Left renal pelvis (tissue), 4 donors: ENCODE measurements at regions not wholly inside any gene's neighbourhood (a gene's known extent, or its start where the extent isn't known, plus 50 kb on each side); places are given as distances from the start of the nearest gene placed in this dataset.
"Not testable (repeated sequence)": the region's sequence is repeated elsewhere in the genome, so short reads cannot be mapped to it uniquely, and the experiment has no call there.

Source experiments
- DNase-seq, 4 donors: peaks; one replicate each; pipeline ENCODE4 v3.0.0-alpha.2; 2013; ENCODE audit warnings: low read depth in 4 of 4, low spot score in 3 of 4

DNA sequence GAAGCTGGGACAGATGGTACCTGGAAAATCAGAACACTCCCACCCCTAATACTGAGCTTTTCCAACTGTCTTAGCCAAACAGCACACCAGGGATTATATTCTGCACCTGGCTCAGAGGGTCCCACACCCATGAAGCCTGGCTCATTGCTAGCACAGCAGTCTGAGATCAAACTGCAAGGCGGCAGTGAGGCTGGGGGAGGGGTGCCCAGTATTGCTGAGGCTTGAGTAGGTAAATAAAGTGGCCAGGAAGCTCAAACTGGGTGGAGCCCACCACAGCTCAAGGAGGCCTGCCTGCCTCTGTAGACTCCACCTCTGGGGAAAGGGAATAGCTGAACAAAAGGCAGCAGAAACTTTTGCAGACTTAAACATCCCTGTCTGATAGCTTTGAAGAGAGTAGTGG lies 403.3 kb downstream of the MBD2 start:
- not testable (repeated sequence) for DNase-seq

DNA sequence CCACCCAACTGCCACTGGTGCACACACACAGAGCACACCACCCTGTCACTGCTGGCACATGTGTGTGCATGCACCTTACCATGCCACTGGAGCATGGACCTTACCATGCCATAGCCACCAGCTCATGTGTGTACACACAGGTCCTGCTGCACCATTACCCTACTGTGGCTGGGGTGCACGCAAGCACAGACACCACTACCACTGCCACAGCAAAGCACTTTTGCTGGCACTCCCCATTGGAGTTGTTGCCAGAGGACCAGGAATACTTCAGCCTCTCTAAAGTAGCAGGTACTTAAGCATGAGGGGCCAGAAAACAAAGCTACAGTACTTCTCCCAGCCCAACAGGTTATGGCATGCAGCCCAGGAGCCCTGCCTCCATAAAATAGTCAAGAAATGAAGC lies 404.8 kb downstream of the MBD2 start:
- DNase-seq, result no peak

DNA sequence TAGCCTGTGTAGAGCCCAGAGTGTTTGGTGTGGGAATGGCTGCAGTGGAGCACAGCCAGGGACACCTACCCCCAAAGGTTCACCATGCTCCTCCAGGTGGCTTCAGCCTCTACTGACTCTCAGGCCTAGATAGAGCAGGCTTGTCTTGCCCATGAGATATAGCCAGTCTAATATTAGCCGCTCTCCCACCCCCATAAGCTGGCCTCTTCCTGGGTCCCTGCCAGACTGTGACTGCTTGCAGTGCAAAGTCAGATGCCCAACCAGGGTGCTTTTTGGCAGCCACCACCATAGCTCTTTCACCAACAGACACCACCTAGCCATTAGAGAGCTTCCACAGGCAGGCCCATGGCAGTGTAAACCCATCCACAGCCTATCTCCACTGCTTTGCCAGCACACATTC lies 405.3 kb downstream of the MBD2 start:
- no peak for DNase-seq

DNA sequence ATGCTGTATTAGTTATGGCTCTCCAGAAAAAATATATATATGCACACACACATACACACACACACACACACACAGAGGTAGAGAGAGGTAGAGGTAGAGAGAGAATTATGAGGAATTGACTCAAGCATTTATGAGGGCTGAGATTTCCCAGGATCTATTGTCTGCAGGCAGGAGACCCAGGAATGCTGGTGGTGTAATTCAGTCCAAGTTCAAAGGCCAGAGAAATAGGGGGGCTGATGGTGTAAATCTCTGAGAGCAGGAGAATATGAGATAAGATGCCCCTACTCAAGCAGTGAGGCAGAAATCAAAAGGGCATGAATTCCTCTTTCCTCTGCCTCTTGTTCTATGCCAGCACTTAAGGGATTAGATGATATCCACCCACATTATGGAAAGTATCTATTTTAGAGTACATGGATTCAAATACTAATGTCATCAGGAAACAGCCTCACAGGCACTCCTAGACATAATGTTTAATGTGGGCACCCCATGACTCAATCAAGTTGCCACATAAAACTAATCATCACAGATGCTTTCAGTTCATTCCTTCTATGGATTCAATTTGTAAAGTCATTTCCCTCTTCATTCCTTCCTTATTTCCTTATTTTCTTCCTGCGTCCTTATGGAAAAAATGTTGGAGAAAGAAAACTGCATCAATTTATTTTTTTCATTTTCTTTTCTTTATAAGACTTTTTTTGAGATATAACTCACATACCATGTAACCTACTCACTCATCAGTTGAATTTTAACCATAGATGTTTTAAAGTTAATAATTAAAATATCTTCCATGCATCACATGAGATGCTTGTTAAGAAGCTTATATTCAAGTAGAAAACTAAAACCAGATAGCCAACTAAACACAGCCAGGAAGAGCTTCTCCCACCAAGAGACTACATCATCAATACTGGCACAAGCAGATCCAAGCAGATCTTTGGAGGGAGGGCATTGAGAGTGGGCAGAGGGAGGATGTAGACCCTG lies 406.2 kb downstream of the MBD2 start:
- DNase-seq, result no peak

DNA sequence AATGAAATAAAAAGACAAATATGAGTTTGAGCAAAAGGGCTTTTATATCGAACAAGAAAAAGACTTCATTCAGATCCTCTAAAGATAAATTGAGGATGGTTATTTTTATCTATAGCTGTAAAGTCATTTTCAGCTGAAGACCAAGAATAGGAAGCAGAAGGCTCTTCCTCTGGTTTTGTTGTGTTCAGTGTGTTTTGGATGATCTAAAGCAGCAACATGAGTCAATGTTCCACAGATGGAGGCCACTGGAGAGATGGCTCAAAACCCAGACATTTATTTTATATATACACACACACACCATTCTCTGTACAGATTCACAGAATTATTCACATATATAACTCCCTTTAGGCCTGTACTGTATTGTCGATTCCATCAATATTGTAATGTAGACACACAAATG lies 424.3 kb downstream of the MBD2 start:
- no peak for DNase-seq

DNA sequence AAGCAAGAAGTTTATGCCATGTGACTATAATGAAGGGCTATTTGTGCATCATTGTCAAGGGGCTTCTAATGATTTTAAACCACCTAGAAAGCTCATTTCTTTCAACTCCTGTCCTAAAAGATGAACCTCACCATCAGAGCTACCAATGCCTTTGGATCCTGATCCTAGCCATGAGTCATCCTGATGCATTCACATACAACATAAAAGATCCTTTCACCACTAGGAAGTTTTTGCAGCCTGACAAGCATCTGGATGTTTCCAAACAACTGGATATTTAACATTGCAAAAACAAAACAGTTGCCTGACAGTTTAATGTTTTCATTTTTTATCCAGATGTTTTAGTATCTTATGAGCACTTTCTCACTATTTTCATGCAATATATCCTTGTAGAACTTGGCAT lies 425.3 kb downstream of the MBD2 start:
- DNase-seq, result no peak

DNA sequence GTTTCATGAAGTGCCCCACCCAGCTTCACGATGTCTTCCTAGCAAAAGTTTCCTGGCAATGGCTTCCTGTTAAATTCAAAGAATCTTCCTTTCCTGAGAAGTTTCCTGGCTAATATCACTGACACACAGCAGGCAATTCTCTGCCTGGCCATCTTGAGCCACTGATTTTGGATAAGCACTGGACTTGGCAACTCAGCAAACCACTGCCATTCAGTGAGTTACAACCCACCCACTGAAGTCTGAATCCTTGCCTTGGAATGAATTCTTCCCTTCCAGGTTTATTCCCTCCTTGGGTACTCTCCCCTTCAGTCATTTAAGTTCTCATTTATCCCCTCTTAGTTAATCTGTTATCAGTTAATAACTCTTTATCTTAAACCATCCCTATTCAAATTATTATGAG lies 426.0 kb downstream of the MBD2 start:
- no peak for DNase-seq

DNA sequence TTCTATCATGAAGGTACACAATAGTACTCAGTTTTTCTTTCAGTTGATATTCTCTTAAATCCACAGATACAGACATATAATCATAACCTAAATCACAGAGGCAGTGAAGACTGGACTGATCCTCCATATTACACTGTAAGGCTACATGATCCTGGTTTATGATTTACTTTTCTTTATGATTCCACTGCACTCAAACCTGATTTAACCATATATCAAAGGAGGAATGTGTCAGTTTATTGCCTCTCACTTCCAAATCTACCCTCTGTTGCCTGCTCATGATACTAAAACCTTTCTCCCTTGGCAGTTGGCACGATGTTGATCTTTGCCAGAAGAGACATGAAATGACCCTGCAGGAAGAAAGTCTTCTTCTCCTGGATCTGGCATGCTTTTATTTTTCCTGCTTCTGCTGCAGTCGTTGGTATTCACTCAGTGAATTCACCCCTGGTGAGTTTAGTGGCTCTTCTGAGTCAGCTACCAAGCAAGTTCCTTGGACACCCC lies 426.4 kb downstream of the MBD2 start:
- DNase-seq, result no peak

DNA sequence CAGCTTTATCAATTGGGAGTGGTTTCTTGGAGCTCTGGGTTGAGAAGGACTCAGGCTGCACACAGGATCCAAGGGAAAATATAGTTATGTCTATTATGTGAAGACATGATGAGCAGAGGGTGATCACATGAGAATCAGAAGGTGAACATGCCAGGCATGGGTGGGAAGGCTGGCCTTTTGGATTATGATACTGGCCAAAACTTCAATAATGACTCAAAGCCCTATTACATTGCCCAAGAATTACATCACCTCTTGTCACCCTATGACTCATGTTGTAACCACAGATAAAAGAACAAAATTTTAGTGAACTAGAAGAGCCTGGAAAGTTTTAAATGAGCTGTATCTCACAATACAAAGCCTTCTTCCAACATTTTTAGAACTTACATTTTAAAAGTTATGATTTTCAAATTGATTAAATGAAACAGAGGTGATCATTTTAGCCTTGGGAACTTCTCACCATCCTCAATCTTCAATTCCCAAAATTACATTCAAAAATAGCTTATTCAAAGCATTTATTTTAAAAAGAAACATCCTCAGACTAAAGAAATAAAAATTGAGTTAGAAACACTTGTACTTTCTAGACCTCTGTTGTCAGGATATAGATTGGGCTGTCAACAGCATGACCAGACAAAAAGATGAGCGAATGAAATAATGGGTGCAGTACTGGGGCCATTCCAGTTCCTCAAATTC lies 428.3 kb downstream of the MBD2 start:
- DNase-seq, result no peak

DNA sequence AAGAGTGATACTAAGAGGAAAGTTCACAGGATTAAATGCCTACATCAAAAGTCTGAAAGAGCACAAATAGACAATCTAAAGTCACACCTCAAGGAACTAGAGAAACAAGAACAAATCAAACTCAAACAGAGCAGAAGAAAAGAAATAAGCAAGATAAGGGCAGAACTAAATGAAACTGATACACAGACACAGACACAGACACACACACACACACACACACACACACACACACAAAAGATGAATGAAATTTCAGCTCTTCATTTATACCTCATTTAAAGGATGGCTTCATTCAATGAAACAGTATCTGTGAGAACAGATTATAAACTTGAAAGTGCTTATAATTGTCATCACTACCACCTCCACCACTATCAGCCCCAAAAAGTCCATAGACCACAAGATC lies 428.9 kb downstream of the MBD2 start:
- DNase-seq, result no peak

DNA sequence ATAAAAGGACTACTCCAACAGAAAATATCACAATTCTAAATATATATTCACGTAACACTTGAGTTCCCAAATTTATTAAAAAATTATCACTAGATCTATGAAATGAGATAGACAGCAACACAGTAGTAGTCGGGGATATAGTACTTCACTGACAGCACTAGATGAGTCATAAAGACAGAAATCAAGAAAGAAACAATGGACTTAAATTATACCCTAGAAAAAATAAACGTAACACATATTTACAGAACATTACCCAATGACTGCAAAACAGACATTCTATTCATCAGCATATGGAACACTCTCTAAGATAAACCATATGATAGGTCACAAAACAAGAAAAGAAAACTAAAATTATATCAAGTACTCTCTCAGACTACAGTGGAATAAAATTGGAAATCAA lies 429.4 kb downstream of the MBD2 start:
- no peak for DNase-seq

DNA sequence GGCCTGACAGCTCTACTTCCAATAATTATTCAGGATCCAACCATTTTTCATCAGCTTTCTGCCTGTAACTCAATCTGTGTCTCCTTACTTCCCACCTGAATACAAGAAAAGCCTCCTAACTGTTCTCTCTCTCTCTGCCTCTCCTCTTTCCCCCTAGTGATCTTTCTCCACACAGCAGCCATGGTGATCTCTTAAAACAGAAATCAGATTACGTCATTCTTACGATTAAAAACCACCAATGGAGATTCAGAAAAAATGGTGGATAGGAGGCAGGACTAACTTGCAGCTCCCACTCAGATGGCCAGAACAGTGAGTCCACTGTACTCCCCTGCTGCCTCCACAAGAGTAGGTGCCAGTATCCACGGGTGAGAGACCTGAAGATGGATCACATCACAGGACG lies 431.7 kb downstream of the MBD2 start:
- no peak for DNase-seq

DNA sequence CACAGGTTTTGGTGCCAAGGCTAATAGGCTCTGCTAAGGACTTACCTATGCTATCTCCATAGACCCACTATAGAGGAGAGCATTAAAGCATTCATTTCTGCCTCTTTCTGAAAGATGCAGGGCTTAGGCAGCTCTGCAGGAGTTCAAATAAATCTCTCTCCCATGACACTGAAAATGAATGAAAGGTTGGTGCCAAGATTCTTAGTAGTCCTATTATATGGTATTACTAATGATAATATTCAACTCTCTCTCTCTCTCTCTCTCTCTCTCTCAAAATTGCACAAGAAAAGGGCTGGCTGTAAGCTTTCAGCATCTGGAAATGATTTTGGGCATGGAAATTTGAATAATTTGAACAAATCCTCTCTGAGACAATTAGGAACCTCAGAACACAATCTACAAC lies 433.7 kb downstream of the MBD2 start:
- no peak for DNase-seq

DNA sequence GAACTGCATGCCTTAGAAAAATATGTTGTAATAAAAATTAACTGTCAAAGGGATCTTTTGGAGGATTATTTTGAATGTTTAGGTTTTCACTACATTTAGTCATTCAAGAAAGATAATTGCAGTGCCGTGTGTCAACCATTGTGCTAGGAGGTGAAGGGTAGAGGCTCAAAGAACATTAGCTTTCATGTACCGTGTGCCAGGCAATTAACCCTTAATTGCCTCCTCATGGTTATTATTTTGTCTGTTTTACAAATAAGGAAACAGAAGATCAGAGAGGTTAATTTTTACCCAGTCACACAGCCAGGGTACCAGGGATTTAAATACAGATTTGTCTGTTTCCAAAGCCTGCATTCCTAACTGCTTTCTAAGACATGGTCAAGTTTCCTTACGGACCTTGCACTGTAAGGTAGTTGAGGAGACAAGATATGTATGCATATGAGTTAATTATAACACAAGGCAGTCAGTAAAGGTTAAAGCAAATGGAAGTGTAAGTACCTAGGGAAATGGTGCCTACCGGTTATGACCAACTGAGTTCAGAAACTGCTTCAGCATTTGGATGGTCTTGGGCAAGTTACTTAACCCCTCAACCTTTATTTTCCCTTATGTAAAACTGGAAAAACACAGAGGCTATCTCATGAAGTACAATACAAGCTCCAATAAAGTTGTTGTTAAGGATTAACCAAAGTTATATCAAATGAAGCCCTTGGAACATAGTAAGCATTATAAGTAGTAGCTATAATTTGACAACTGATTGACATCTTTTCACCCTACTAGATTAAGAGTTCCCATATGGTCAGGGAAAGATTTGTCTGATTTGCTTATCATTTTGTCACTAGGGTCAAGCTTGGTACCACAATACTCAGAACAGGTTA lies 434.9 kb downstream of the MBD2 start:
- DNase-seq, result no peak

DNA sequence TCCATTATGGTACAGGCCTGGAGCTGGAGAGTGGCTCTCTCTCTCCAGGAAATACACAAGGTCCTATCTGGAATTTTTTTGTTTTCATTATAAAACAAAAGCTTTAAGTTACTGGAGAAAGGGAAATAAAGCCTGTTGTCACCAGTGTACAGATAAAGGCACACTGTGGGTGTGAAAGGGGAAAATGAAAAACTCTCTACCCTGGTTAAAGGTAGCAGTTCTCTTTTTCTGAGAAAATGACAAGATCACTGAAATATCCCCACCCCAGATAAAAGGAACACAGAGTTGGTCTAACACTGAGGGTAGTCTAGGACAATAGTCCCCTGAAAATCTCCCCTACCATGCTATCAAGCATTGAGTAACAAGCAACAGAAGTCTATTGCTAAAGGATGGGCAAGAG lies 438.7 kb downstream of the MBD2 start:
- DNase-seq, result no peak

DNA sequence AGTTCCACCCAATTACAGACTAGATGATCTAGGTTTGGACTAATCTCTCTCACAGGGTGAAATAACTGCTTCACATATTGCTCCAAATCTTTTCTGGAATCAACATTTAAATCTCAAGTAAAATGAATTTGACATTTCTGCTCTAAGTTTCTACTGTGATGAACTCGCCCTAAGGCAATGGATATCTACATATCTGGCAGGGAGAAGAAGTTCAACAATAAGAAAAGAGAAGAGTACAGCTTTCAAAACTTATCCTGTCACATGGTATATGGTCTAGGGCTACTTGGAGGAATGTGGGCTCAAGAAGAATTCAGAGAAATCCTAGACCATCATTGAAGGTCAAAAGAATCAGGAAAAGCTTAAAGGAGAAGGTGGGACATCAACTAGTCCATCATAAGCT lies 440.2 kb downstream of the MBD2 start:
- DNase-seq, result no peak

DNA sequence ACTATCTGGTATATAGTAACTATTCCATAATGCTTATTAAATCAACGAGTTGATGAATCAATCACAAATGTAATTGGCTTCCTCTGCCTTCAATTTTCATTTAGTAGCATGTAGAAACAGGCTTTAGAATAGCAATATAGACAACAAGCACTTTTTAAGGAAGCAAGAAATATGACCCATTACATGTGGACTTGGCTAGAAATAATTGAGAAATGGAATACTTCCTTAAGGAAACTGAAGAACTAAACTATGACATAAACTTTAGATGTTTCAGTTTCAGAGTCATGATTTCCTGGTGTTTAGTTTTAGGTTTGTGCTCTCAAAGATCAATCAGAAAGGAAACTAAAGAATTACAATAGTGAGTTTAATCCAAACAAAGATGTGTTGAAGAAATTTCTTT lies 443.8 kb downstream of the MBD2 start:
- DNase-seq, result no peak

DNA sequence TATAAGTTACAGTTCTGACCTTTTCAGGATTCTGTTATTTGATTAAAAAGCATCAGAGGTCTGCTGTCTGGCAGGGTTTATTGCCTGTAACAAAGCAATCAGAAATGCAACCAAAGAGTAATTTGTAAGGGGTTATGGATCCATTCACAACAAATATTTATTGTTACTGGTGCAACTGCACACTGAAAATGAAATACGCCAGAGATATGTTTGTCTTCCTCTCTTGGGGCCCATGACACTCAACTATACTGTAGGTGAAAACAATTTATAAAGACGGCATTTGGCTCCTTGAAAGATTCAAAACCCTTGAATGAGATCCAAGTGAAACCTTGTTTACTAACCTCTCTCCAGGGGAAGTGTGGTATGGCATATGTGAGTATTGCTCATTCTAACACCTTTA lies 452.2 kb downstream of the MBD2 start:
- DNase-seq, result no peak

DNA sequence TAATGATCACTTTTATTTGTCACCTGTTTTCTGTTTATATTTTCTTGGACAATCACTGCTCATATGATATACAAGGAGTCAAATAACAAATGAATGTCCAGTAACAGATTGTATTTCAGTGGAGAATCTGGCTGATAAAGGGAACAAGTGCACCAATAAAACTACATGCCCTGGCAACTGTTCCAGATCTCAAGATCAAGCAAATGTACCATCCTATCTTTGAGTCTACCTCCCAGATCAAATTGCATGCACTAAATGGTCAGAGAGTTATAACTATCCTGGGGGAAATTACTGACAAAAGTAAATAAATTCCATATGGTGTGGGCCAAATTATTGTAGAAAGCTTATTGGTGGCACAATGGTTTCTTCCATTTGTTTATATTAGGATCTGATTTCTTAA lies 452.8 kb downstream of the MBD2 start:
- DNase-seq, result no peak

DNA sequence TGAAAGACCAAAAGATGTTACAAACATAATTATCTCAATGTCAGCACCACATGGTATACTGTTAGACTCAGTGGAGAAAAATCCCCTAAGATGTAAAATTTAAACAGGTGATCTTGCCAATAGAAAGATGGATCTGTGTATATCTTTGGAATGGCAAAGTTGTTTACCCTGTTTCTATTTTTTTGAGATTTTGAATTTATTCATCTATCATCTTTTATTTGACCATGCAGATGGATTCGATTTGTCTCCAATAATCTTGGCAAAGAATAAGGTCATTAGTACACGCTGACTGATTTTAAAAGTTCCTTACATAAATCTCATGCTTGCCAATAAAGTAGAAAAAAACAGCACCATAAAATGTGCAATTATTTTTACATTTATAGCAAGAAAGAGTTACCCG lies 459.3 kb downstream of the MBD2 start:
- DNase-seq, result no peak

DNA sequence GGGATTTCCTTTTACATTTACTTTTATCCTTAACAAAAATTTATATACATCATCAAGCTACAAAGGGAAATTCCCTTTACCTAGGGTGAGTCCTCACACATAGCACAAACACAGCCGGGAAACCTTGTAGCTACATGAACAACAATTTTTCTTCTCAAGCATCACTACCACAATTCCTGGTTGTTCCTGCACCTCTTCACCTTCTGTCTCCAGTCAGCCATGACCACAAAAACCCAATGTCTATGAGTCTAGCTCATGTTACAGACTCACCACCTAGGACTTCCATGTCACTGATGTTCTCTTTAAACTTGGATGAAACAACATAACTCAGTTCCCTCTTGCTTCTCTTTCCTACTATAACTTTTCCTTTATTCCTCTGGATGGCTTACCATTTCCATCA lies 460.4 kb downstream of the MBD2 start:
- DNase-seq, result no peak
